WTC11 (cell line): ENCODE measurements at regions not wholly inside any gene's neighbourhood (a gene's known extent, or its start where the extent isn't known, plus 50 kb on each side); places are given as distances from the start of the nearest gene placed in this dataset.

Experiments
- CTCF ChIP-seq: fragments of 200-600 bp; IDR thresholded peaks from 2 replicates; pipeline ENCODE4 v1.8.0; 2022; ENCODE audit warnings: antibody characterized with exemption
- E2F1 ChIP-seq: sonication (generic); formaldehyde crosslinking; IDR thresholded peaks from 2 replicates; pipeline ENCODE4 v1.8.0; 2022; ENCODE audit warnings: mild to moderate bottlenecking, missing genetic modification reagents
- ETV6 ChIP-seq: sonication (generic); formaldehyde crosslinking; IDR thresholded peaks from 2 replicates; pipeline ENCODE4 v1.8.1; 2022; ENCODE audit warnings: mild to moderate bottlenecking, missing genetic modification reagents
- MLX ChIP-seq: sonication (generic); formaldehyde crosslinking; IDR thresholded peaks from 2 replicates; pipeline ENCODE4 v1.8.1; 2023; ENCODE audit warnings: mild to moderate bottlenecking, missing genetic modification reagents, moderate library complexity
- SMAD3 ChIP-seq: sonication (generic); formaldehyde crosslinking; IDR thresholded peaks from 2 replicates; pipeline ENCODE4 v1.8.0; 2022; ENCODE audit warnings: missing genetic modification reagents, mild to moderate bottlenecking, borderline replicate concordance
- SMAD4 ChIP-seq: sonication (generic); formaldehyde crosslinking; IDR thresholded peaks from 2 replicates; pipeline ENCODE4 v1.8.0; 2022; ENCODE audit warnings: mild to moderate bottlenecking, missing genetic modification reagents
- ZBTB21 ChIP-seq: sonication (generic); formaldehyde crosslinking; IDR thresholded peaks from 2 replicates; pipeline ENCODE4 v1.8.1; 2023; ENCODE audit warnings: mild to moderate bottlenecking, missing genetic modification reagents, borderline replicate concordance
- ZNF121 ChIP-seq: sonication (generic); formaldehyde crosslinking; IDR thresholded peaks from 2 replicates; pipeline ENCODE4 v1.8.0; 2023; ENCODE audit warnings: missing genetic modification reagents
- TF ChIP-seq, protein P1 (sequence below): sonication (generic); formaldehyde crosslinking; IDR thresholded peaks from 2 replicates; pipeline ENCODE4 v1.8.1; 2023; ENCODE audit warnings: mild to moderate bottlenecking, moderate library complexity, missing genetic modification reagents
- TF ChIP-seq, protein P2 (sequence below): sonication (generic); formaldehyde crosslinking; IDR thresholded peaks from 2 replicates; pipeline ENCODE4 v1.8.1; 2022; ENCODE audit warnings: low read depth, missing genetic modification reagents, borderline replicate concordance
- TF ChIP-seq, protein P3 (sequence below): sonication (generic); formaldehyde crosslinking; IDR thresholded peaks from 2 replicates; pipeline ENCODE4 v1.8.0; 2022; ENCODE audit warnings: mild to moderate bottlenecking, missing genetic modification reagents

GRCh38 chr15:70248116-70249025 lies 150.7 kb upstream of the TLE3 start:
- TF ChIP-seq SMAD3 (no peak), CTCF (no peak), E2F1 (CRISPR knock-in tag) (no peak), MLX (CRISPR knock-in tag) (no peak), ZBTB21 (CRISPR knock-in tag) (no peak), ETV6 (CRISPR knock-in tag) (no peak), SMAD4 (CRISPR knock-in tag) (no peak), ZNF121 (CRISPR knock-in tag) (no peak)
- TF ChIP-seq, protein P1, sequence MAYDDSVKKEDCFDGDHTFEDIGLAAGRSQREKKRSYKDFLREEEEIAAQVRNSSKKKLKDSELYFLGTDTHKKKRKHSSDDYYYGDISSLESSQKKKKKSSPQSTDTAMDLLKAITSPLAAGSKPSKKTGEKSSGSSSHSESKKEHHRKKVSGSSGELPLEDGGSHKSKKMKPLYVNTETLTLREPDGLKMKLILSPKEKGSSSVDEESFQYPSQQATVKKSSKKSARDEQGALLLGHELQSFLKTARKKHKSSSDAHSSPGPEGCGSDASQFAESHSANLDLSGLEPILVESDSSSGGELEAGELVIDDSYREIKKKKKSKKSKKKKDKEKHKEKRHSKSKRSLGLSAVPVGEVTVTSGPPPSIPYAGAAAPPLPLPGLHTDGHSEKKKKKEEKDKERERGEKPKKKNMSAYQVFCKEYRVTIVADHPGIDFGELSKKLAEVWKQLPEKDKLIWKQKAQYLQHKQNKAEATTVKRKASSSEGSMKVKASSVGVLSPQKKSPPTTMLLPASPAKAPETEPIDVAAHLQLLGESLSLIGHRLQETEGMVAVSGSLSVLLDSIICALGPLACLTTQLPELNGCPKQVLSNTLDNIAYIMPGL, result no peak
- TF ChIP-seq, protein P2, sequence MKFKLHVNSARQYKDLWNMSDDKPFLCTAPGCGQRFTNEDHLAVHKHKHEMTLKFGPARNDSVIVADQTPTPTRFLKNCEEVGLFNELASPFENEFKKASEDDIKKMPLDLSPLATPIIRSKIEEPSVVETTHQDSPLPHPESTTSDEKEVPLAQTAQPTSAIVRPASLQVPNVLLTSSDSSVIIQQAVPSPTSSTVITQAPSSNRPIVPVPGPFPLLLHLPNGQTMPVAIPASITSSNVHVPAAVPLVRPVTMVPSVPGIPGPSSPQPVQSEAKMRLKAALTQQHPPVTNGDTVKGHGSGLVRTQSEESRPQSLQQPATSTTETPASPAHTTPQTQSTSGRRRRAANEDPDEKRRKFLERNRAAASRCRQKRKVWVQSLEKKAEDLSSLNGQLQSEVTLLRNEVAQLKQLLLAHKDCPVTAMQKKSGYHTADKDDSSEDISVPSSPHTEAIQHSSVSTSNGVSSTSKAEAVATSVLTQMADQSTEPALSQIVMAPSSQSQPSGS (CRISPR knock-in tag), result no peak
- TF ChIP-seq, protein P3, sequence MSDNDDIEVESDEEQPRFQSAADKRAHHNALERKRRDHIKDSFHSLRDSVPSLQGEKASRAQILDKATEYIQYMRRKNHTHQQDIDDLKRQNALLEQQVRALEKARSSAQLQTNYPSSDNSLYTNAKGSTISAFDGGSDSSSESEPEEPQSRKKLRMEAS (CRISPR knock-in tag), result no peak
